ENCODE measurements at regions not wholly inside any gene's neighbourhood (a gene's known extent, or its start where the extent isn't known, plus 50 kb on each side); places are given as distances from the start of the nearest gene placed in this dataset.
A peak's percentile ranks its signal among the peaks of the same experiment; 100 is the strongest.
"Not testable (repeated sequence)": the region's sequence is repeated elsewhere in the genome, so short reads cannot be mapped to it uniquely, and the experiment has no call there.

GRCh38 chr2:221973902-221974301 lies 324.9 kb downstream of the PAX3 start:
- ChIA-PET CTCF (no interaction called here), POLR2A (interaction anchor here (0.6 kb wide), 1 partner anchor 1017 kb away, joined by 6 read pairs; no protein-coding TSS in a partner anchor)
- Mint-ChIP-seq H3K9me3 (no peaks in the 10 kb centered on the region), H3K36me3 (no peaks in the 10 kb centered on the region), H3K4me3 (no peak overlapping the region), H3K27me3 (peaks cover 16% of the 10 kb centered on the region), H3K27ac (no peak overlapping the region), H3K4me1 (ENCODE audit: low read depth) (no peaks in the 10 kb centered on the region)
- no peak for DNase-seq
- intact Hi-C loops (cut with micrococcal nuclease) = no loop called here

GRCh38 chr2:221973502-221973901 lies 325.3 kb downstream of the PAX3 start:
- no peaks in the 10 kb centered on the region for H3K9me3 Mint-ChIP-seq
- POLR2A ChIA-PET = interaction anchor here (0.6 kb wide), 1 partner anchor 1017 kb away, joined by 6 read pairs; no protein-coding TSS in a partner anchor
- CTCF ChIA-PET = no interaction called here
- H3K4me3 Mint-ChIP-seq = no peak overlapping the region
- intact Hi-C loops (cut with micrococcal nuclease) = no loop called here
- DNase-seq = no peak
- no peaks in the 10 kb centered on the region for H3K4me1 Mint-ChIP-seq (ENCODE audit: low read depth)
- H3K27me3 Mint-ChIP-seq = peaks cover 16% of the 10 kb centered on the region
- H3K27ac Mint-ChIP-seq = no peak overlapping the region
- H3K36me3 Mint-ChIP-seq = no peaks in the 10 kb centered on the region

- ChIA-PET CTCF (no interaction called here), POLR2A (no interaction called here)
- H3K27ac Mint-ChIP-seq = no peak overlapping the region
- no peaks in the 10 kb centered on the region for H3K9me3 Mint-ChIP-seq
- DNase-seq = no peak
- intact Hi-C loops (cut with micrococcal nuclease) = no loop called here
- no peaks in the 10 kb centered on the region for H3K36me3 Mint-ChIP-seq
- H3K27me3 Mint-ChIP-seq = peaks cover 13% of the 10 kb centered on the region
- H3K4me1 Mint-ChIP-seq (ENCODE audit: low read depth) = no peaks in the 10 kb centered on the region
- no peak overlapping the region for H3K4me3 Mint-ChIP-seq
These were observed 325.9 kb downstream of the PAX3 start for GRCh38 chr2:221972813-221973478.

- Mint-ChIP-seq H3K27ac (no peak overlapping the region), H3K4me3 (no peak overlapping the region), H3K36me3 (no peaks in the 10 kb centered on the region), H3K4me1 (ENCODE audit: low read depth) (no peaks in the 10 kb centered on the region), H3K27me3 (peaks cover 7% of the 10 kb centered on the region), H3K9me3 (no peaks in the 10 kb centered on the region)
- CTCF ChIA-PET = no interaction called here
- POLR2A ChIA-PET = no interaction called here
- DNase-seq = no peak
- intact Hi-C loops (cut with micrococcal nuclease) = no loop called here
These were observed 328.4 kb downstream of the PAX3 start for GRCh38 chr2:221970389-221970788.

- no peak for DNase-seq
- no peaks in the 10 kb centered on the region for H3K4me1 Mint-ChIP-seq (ENCODE audit: low read depth)
- intact Hi-C loops (cut with micrococcal nuclease) = loop anchor here (5.0 kb wide), 1 partner anchor 397 kb away; the partner anchor contains the start of gene EPHA4
- H3K27me3 Mint-ChIP-seq = peaks cover 7% of the 10 kb centered on the region
- ChIA-PET POLR2A (no interaction called here), CTCF (no interaction called here)
- no peaks in the 10 kb centered on the region for H3K9me3 Mint-ChIP-seq
- no peak overlapping the region for H3K27ac Mint-ChIP-seq
- H3K36me3 Mint-ChIP-seq = no peaks in the 10 kb centered on the region
- no peak overlapping the region for H3K4me3 Mint-ChIP-seq
These were observed 329.0 kb downstream of the PAX3 start for GRCh38 chr2:221969830-221970144.

GRCh38 chr2:221969087-221969829 lies 329.5 kb downstream of the PAX3 start:
- no peaks in the 10 kb centered on the region for H3K9me3 Mint-ChIP-seq
- peak; percentile 13 for DNase-seq
- H3K27me3 Mint-ChIP-seq = peaks cover 7% of the 10 kb centered on the region
- H3K36me3 Mint-ChIP-seq = no peaks in the 10 kb centered on the region
- no peak overlapping the region for H3K27ac Mint-ChIP-seq
- intact Hi-C loops (cut with micrococcal nuclease) = loop anchor here (5.0 kb wide), 1 partner anchor 397 kb away; the partner anchor contains the start of gene EPHA4
- no peaks in the 10 kb centered on the region for H3K4me1 Mint-ChIP-seq (ENCODE audit: low read depth)
- ChIA-PET CTCF (no interaction called here), POLR2A (no interaction called here)
- H3K4me3 Mint-ChIP-seq = no peak overlapping the region

GRCh38 chr2:221962186-221962585 lies 336.6 kb downstream of the PAX3 start:
- CTCF ChIA-PET = no interaction called here
- Mint-ChIP-seq H3K4me3 (no peak overlapping the region), H3K27me3 (no peaks in the 10 kb centered on the region), H3K36me3 (no peaks in the 10 kb centered on the region), H3K27ac (no peak overlapping the region), H3K4me1 (ENCODE audit: low read depth) (no peaks in the 10 kb centered on the region), H3K9me3 (no peaks in the 10 kb centered on the region)
- intact Hi-C loops (cut with micrococcal nuclease) = no loop called here
- DNase-seq = no peak
- POLR2A ChIA-PET = no interaction called here

- Mint-ChIP-seq H3K4me3 (no peak overlapping the region), H3K27ac (no peak overlapping the region), H3K9me3 (no peaks in the 10 kb centered on the region), H3K4me1 (ENCODE audit: low read depth) (no peaks in the 10 kb centered on the region), H3K36me3 (no peaks in the 10 kb centered on the region), H3K27me3 (no peaks in the 10 kb centered on the region)
- intact Hi-C loops (cut with micrococcal nuclease) = no loop called here
- DNase-seq = no peak
- ChIA-PET POLR2A (no interaction called here), CTCF (no interaction called here)
These were observed 337.2 kb downstream of the PAX3 start for GRCh38 chr2:221961561-221961960.

- CTCF ChIA-PET = no interaction called here
These were observed 340.6 kb downstream of the PAX3 start for GRCh38 chr2:221958224-221958623.

GRCh38 chr2:221948076-221948475 lies 350.7 kb downstream of the PAX3 start:
- Mint-ChIP-seq H3K27me3 (no peaks in the 10 kb centered on the region), H3K9me3 (no peaks in the 10 kb centered on the region), H3K27ac (no peak overlapping the region), H3K4me3 (no peak overlapping the region), H3K4me1 (ENCODE audit: low read depth) (no peaks in the 10 kb centered on the region), H3K36me3 (no peaks in the 10 kb centered on the region)
- no peak for DNase-seq
- CTCF ChIA-PET = no interaction called here
- POLR2A ChIA-PET = no interaction called here
- intact Hi-C loops (cut with micrococcal nuclease) = no loop called here

More at GRCh38 chr2:221958224-221958623, 340.6 kb downstream of the PAX3 start:
- Mint-ChIP-seq H3K4me1 (ENCODE audit: low read depth) (no peaks in the 10 kb centered on the region), H3K36me3 (no peaks in the 10 kb centered on the region), H3K9me3 (no peaks in the 10 kb centered on the region), H3K4me3 (no peak overlapping the region), H3K27ac (no peak overlapping the region), H3K27me3 (peaks cover 2% of the 10 kb centered on the region)
- POLR2A ChIA-PET = no interaction called here
- intact Hi-C loops (cut with micrococcal nuclease) = no loop called here
- DNase-seq = no peak

- H3K4me3 Mint-ChIP-seq; POLR2A ChIA-PET; H3K36me3 Mint-ChIP-seq; H3K27me3 Mint-ChIP-seq; intact Hi-C loops (cut with micrococcal nuclease); H3K4me1 Mint-ChIP-seq (ENCODE audit: low read depth); CTCF ChIA-PET; DNase-seq; H3K9me3 Mint-ChIP-seq; H3K27ac Mint-ChIP-seq: not testable (repeated sequence)
These were observed 354.3 kb downstream of the PAX3 start for GRCh38 chr2:221944452-221944851.

GRCh38 chr2:221943076-221943810 lies 355.6 kb downstream of the PAX3 start:
- Mint-ChIP-seq H3K27me3 (no peaks in the 10 kb centered on the region), H3K4me1 (ENCODE audit: low read depth) (no peaks in the 10 kb centered on the region), H3K9me3 (no peaks in the 10 kb centered on the region), H3K36me3 (no peaks in the 10 kb centered on the region), H3K4me3 (no peak overlapping the region), H3K27ac (no peak overlapping the region)
- DNase-seq = no peak
- ChIA-PET POLR2A (no interaction called here), CTCF (interaction anchor here (0.7 kb wide), 1 partner anchor 949 kb away, joined by 4 read pairs; no protein-coding TSS in a partner anchor)
- intact Hi-C loops (cut with micrococcal nuclease) = no loop called here
